Osteocyte (in vitro differentiated cells): ENCODE measurements at regions not wholly inside any gene's neighbourhood (a gene's known extent, or its start where the extent isn't known, plus 50 kb on each side); places are given as distances from the start of the nearest gene placed in this dataset.

Source experiments
- DNase-seq: peaks from one replicate; pipeline ENCODE4 v3.0.0; 2021; ENCODE audit warnings: mixed read lengths; ENCODE audit not compliant: unreplicated experiment; ENCODE audit errors: extremely low spot score
- H3K27ac Mint-ChIP-seq: one replicate; pipeline ENCODE4 v1.8.0; 2021; ENCODE audit warnings: mild to moderate bottlenecking, mixed read lengths; ENCODE audit not compliant: unreplicated experiment
- H3K27me3 Mint-ChIP-seq: one replicate; pipeline ENCODE4 v1.8.0; 2021; ENCODE audit warnings: mixed read lengths; ENCODE audit not compliant: unreplicated experiment
- H3K36me3 Mint-ChIP-seq: one replicate; pipeline ENCODE4 v1.8.0; 2021; ENCODE audit warnings: mixed read lengths; ENCODE audit not compliant: unreplicated experiment
- H3K4me1 Mint-ChIP-seq: one replicate; pipeline ENCODE4 v1.8.0; 2021; ENCODE audit warnings: mixed read lengths; ENCODE audit not compliant: unreplicated experiment
- H3K4me3 Mint-ChIP-seq: one replicate; pipeline ENCODE4 v1.8.0; 2021; ENCODE audit warnings: mild to moderate bottlenecking, moderate library complexity, mixed read lengths; ENCODE audit not compliant: unreplicated experiment
- H3K9me3 Mint-ChIP-seq: one replicate; pipeline ENCODE4 v1.8.0; 2021; ENCODE audit warnings: mixed read lengths; ENCODE audit not compliant: unreplicated experiment
- CTCF ChIP-seq: fragments of 200-600 bp; sonication (generic); IDR thresholded peaks from 2 replicates; pipeline ENCODE4 v1.5.0; 2021; ENCODE audit warnings: antibody characterized with exemption, mild to moderate bottlenecking, moderate library complexity

- TF ChIP-seq CTCF, result no peak
- peaks cover 16% of the 10 kb centered on the region for H3K4me1 Mint-ChIP-seq
- peaks cover 9% of the 10 kb centered on the region for H3K27me3 Mint-ChIP-seq
- no peak for DNase-seq
- no peak overlapping the region for H3K27ac Mint-ChIP-seq
- peaks cover 13% of the 10 kb centered on the region for H3K9me3 Mint-ChIP-seq
- no peak overlapping the region for H3K4me3 Mint-ChIP-seq
- H3K36me3 Mint-ChIP-seq, result no peaks in the 10 kb centered on the region
These were observed 182.2 kb downstream of the GIPC2 start for GRCh38 chr1:78227705-78228635.

GRCh38 chr1:78229344-78229743 lies 183.6 kb downstream of the GIPC2 start:
- DNase-seq, result no peak
- peaks cover 12% of the 10 kb centered on the region for H3K4me1 Mint-ChIP-seq
- H3K9me3 Mint-ChIP-seq, result peaks cover 13% of the 10 kb centered on the region
- no peak overlapping the region for H3K27ac Mint-ChIP-seq
- H3K4me3 Mint-ChIP-seq, result no peak overlapping the region
- no peaks in the 10 kb centered on the region for H3K36me3 Mint-ChIP-seq
- peaks cover 17% of the 10 kb centered on the region for H3K27me3 Mint-ChIP-seq
- TF ChIP-seq CTCF, result no peak

- Mint-ChIP-seq H3K27ac (no peak overlapping the region), H3K36me3 (no peaks in the 10 kb centered on the region), H3K4me1 (no peaks in the 10 kb centered on the region), H3K4me3 (no peak overlapping the region), H3K9me3 (peaks cover 13% of the 10 kb centered on the region), H3K27me3 (peaks cover 22% of the 10 kb centered on the region)
- TF ChIP-seq CTCF, result no peak
- no peak for DNase-seq
These were observed 185.7 kb downstream of the GIPC2 start for GRCh38 chr1:78231477-78231876.

GRCh38 chr1:78231894-78232293 lies 186.1 kb downstream of the GIPC2 start:
- Mint-ChIP-seq H3K9me3 (peaks cover 12% of the 10 kb centered on the region), H3K4me3 (no peak overlapping the region), H3K27me3 (peaks cover 22% of the 10 kb centered on the region), H3K4me1 (no peaks in the 10 kb centered on the region), H3K36me3 (no peaks in the 10 kb centered on the region), H3K27ac (no peak overlapping the region)
- TF ChIP-seq CTCF, result no peak
- DNase-seq, result no peak

GRCh38 chr1:78232630-78233029 lies 186.9 kb downstream of the GIPC2 start:
- H3K27me3 Mint-ChIP-seq, result peaks cover 22% of the 10 kb centered on the region
- H3K36me3 Mint-ChIP-seq, result no peaks in the 10 kb centered on the region
- no peaks in the 10 kb centered on the region for H3K4me1 Mint-ChIP-seq
- no peak for DNase-seq
- TF ChIP-seq CTCF, result no peak
- H3K27ac Mint-ChIP-seq, result no peak overlapping the region
- H3K9me3 Mint-ChIP-seq, result peaks cover 5% of the 10 kb centered on the region
- H3K4me3 Mint-ChIP-seq, result no peak overlapping the region
